SU-DHL-6 (cell line): ENCODE measurements at regions not wholly inside any gene's neighbourhood (a gene's known extent, or its start where the extent isn't known, plus 50 kb on each side); places are given as distances from the start of the nearest gene placed in this dataset.

ENCODE experiments used
- CTCF ChIP-seq: fragments of 200-600 bp; sonication (generic); IDR thresholded peaks from one replicate; pipeline ENCODE4 v1.5.1; 2017; ENCODE audit warnings: antibody characterized with exemption, mild to moderate bottlenecking, low read length, moderate library complexity; ENCODE audit not compliant: insufficient read depth, poor library complexity, severe bottlenecking
- EZH2phosphoT487 ChIP-seq: fragments of 200-600 bp; sonication (generic), shearing (Covaris generic); conservative IDR thresholded peaks from 2 replicates; pipeline ENCODE4 v1.6.1; 2018; ENCODE audit warnings: mild to moderate bottlenecking, antibody characterized with exemption, low read length, moderate library complexity, mixed read lengths

DNA sequence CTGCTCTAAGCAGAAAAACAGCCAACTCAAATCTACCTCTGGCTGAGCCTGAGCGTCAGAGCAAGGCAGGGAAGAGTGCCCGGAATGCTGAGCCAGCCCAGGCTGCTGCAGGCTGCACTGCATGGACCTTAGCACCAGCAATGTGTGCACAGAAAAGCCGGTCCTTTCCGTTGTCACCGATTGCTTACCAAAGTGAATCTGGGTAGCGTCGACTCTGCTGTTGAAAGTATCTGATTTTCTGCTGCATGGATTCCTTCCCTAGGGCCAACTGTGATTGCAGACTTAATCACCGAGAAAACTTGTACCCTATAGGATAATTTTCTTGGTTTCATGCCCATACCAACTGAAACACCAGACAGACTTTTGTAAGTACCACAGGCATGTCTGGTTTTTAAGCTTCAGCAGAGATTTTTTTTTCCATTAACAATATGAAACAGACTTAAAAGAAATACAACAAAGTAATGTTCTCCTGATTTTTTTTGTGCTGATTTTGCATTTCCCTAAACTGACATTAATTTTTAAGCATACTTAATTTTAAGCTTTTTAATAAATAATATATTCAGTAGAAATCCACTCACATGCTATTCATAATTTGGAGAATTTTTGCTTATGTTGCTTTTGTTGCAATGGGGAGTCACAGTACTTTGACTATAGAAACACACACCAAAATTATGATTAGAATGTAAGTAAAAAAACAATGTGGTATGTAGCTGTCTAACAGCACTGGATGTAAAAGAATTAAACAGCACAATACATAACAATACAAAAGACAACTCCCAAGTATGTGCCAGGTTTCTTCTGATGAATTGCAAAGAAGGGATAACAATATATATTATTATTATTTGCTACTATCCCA is 218.0 kb downstream of the THBS2 start:
- TF ChIP-seq CTCF = no peak
- TF ChIP-seq EZH2phosphoT487 = no peak
